H9 (cell line): ENCODE measurements at regions not wholly inside any gene's neighbourhood (a gene's known extent, or its start where the extent isn't known, plus 50 kb on each side); places are given as distances from the start of the nearest gene placed in this dataset.

Experiments
- DNase-seq: peaks from one replicate; pipeline ENCODE4 v3.0.0-alpha.2; 2017
- H2AFZ ChIP-seq: one replicate; pipeline ENCODE4 v1.6.1; 2013; ENCODE audit warnings: mild to moderate bottlenecking, low read length, control low read depth, moderate library complexity
- H2AK5ac ChIP-seq: 2 replicates; pipeline ENCODE4 v1.6.1; 2013; ENCODE audit warnings: low read length, control low read depth, mixed read lengths; ENCODE audit not compliant: insufficient read length
- H2BK120ac ChIP-seq: one replicate; pipeline ENCODE4 v1.6.1; 2013; ENCODE audit warnings: low read depth, mild to moderate bottlenecking, low read length, control low read depth, inconsistent platforms; ENCODE audit not compliant: poor library complexity, severe bottlenecking
- H2BK12ac ChIP-seq: 2 replicates; pipeline ENCODE4 v1.6.1; 2013; ENCODE audit warnings: low read length, control low read depth, mixed read lengths, low read depth; ENCODE audit not compliant: insufficient read length
- H2BK15ac ChIP-seq: 2 replicates; pipeline ENCODE4 v1.6.1; 2013; ENCODE audit warnings: low read depth, low read length, control low read depth
- H2BK20ac ChIP-seq: one replicate; pipeline ENCODE4 v1.6.1; 2013; ENCODE audit warnings: low read depth, mild to moderate bottlenecking, low read length, control low read depth, inconsistent platforms; ENCODE audit not compliant: poor library complexity, severe bottlenecking
- H2BK5ac ChIP-seq: 2 replicates; pipeline ENCODE4 v1.6.1; 2013; ENCODE audit warnings: low read length, control low read depth, mixed read lengths; ENCODE audit not compliant: insufficient read length
- H3K14ac ChIP-seq: 2 replicates; pipeline ENCODE4 v1.6.1; 2013; ENCODE audit warnings: low read length, control low read depth; ENCODE audit not compliant: insufficient read depth
- H3K18ac ChIP-seq: 2 replicates; pipeline ENCODE4 v1.6.1; 2013; ENCODE audit warnings: low read depth, mild to moderate bottlenecking, mixed read lengths, low read length, control low read depth; ENCODE audit not compliant: insufficient read length
- H3K23ac ChIP-seq: 2 replicates; pipeline ENCODE4 v1.6.1; 2013; ENCODE audit warnings: low read length, control low read depth, mixed read lengths, low read depth; ENCODE audit not compliant: insufficient read length
- H3K23me2 ChIP-seq: 2 replicates; pipeline ENCODE4 v1.6.1; 2013; ENCODE audit warnings: low read depth, mild to moderate bottlenecking, mixed read lengths, low read length, control low read depth; ENCODE audit not compliant: insufficient read length, poor library complexity, severe bottlenecking
- H3K27ac ChIP-seq: 2 replicates; pipeline ENCODE4 v1.5.1; 2013; ENCODE audit warnings: low read length, control low read depth, mixed read lengths, low read depth; ENCODE audit not compliant: insufficient read length
- H3K27me3 ChIP-seq: 2 replicates; pipeline ENCODE4 v1.6.1; 2013; ENCODE audit warnings: low read length, control low read depth, inconsistent platforms; ENCODE audit not compliant: insufficient read depth
- H3K4ac ChIP-seq: 2 replicates; pipeline ENCODE4 v1.6.1; 2013; ENCODE audit warnings: low read depth, mild to moderate bottlenecking, control low read depth, inconsistent platforms, low read length, moderate library complexity
- H3K4me1 ChIP-seq: 2 replicates; pipeline ENCODE4 v1.6.1; 2013; ENCODE audit warnings: low read length, control low read depth, inconsistent platforms; ENCODE audit not compliant: insufficient read depth
- H3K4me2 ChIP-seq: 2 replicates; pipeline ENCODE4 v1.6.1; 2013; ENCODE audit warnings: low read length, control low read depth, mixed read lengths; ENCODE audit not compliant: insufficient read length, insufficient read depth
- H3K56ac ChIP-seq: 2 replicates; pipeline ENCODE4 v1.6.1; 2013; ENCODE audit warnings: low read depth, mild to moderate bottlenecking, mixed read lengths, low read length, control low read depth; ENCODE audit not compliant: insufficient read length
- H3K79me1 ChIP-seq: 2 replicates; pipeline ENCODE4 v1.6.1; 2013; ENCODE audit warnings: low read depth, mild to moderate bottlenecking, moderate library complexity, low read length, control low read depth, inconsistent platforms; ENCODE audit not compliant: insufficient read depth, poor library complexity, severe bottlenecking
- H3K79me2 ChIP-seq: 2 replicates; pipeline ENCODE4 v1.6.1; 2013; ENCODE audit warnings: low read length, control low read depth, inconsistent platforms; ENCODE audit not compliant: insufficient read depth
- H3K9ac ChIP-seq: 2 replicates; pipeline ENCODE4 v1.6.1; 2013; ENCODE audit warnings: low read length, control low read depth, mixed read lengths; ENCODE audit not compliant: insufficient read length; ENCODE audit errors: extremely low read depth
- H3K9me3 ChIP-seq: one replicate; pipeline ENCODE4 v1.6.1; 2013; ENCODE audit warnings: low read depth, low read length, inconsistent platforms; ENCODE audit not compliant: control insufficient read depth
- H3T11ph ChIP-seq: one replicate; pipeline ENCODE4 v1.6.1; 2013; ENCODE audit warnings: mild to moderate bottlenecking, low read length, control low read depth, inconsistent platforms
- H4K20me1 ChIP-seq: one replicate; pipeline ENCODE4 v1.6.1; 2013; ENCODE audit not compliant: control insufficient read depth, insufficient read length, insufficient read depth
- H4K5ac ChIP-seq: 2 replicates; pipeline ENCODE4 v1.6.1; 2013; ENCODE audit warnings: low read depth, mild to moderate bottlenecking, mixed read lengths, low read length, control low read depth; ENCODE audit not compliant: insufficient read length
- H4K8ac ChIP-seq: replicated peaks from 2 replicates; pipeline ENCODE4 v1.6.1; 2013; ENCODE audit warnings: low read length, control low read depth, mixed read lengths, low read depth; ENCODE audit not compliant: insufficient read length
- H4K91ac ChIP-seq: 2 replicates; pipeline ENCODE4 v1.6.1; 2013; ENCODE audit warnings: low read depth, mild to moderate bottlenecking, moderate library complexity, mixed read lengths, low read length, control low read depth; ENCODE audit not compliant: insufficient read length
- H3K27ac Mint-ChIP-seq, 3 experiments: 2 replicates in 2 of 3; 3 replicates in 1 of 3; pipeline ENCODE4 v1.8.0; 2020 to 2021; ENCODE audit warnings: mixed read lengths in 3 of 3, mild to moderate bottlenecking in 1 of 3, moderate library complexity in 1 of 3
- H3K27me3 Mint-ChIP-seq: 2 replicates; pipeline ENCODE4 v1.8.0; 2021; ENCODE audit warnings: low read depth, mild to moderate bottlenecking, moderate library complexity, mixed read lengths
- H3K36me3 Mint-ChIP-seq, 3 experiments: 2 replicates in 2 of 3; 3 replicates in 1 of 3; pipeline ENCODE4 v1.8.0; 2020 to 2021; ENCODE audit warnings: low read depth in 3 of 3, mixed read lengths in 3 of 3; ENCODE audit not compliant: insufficient read depth in 1 of 3
- H3K4me1 Mint-ChIP-seq, 2 experiments: 2 replicates each; pipeline ENCODE4 v1.8.0; 2020; ENCODE audit warnings: mixed read lengths in 2 of 2
- H3K4me3 Mint-ChIP-seq, 2 experiments: 2 replicates in 1 of 2; 3 replicates in 1 of 2; pipeline ENCODE4 v1.8.0; 2020 to 2021; ENCODE audit warnings: mild to moderate bottlenecking in 2 of 2, mixed read lengths in 2 of 2, moderate library complexity in 1 of 2
- H3K9me3 Mint-ChIP-seq, 2 experiments: 2 replicates in 1 of 2; 3 replicates in 1 of 2; pipeline ENCODE4 v1.8.0; 2020; ENCODE audit warnings: mild to moderate bottlenecking in 2 of 2, mixed read lengths in 2 of 2, moderate library complexity in 1 of 2
- CTCF ChIP-seq: fragments of 200-600 bp; sonication (generic); conservative IDR thresholded peaks from 3 replicates; pipeline ENCODE4 v1.8.0; 2021; ENCODE audit warnings: antibody characterized with exemption, mild to moderate bottlenecking
- WGBS: extraction: QIAGEN DNeasy Blood & Tissue Kit; methylation state at CpG from one replicate; pipeline ENCODE4 v1.1.7; 2013; ENCODE audit warnings: missing lambda C conversion rate, low lambda C conversion rate, mixed read lengths; ENCODE audit not compliant: insufficient read length; ENCODE audit errors: extremely low coverage; 5-methylcytosine and 5-hydroxymethylcytosine counted together

- Histone ChIP-seq H3K9ac (no peak overlapping the region), H4K5ac (no peak overlapping the region), H2BK20ac (no peak overlapping the region), H3K4ac (no peak overlapping the region), H2BK120ac (no peak overlapping the region), H3K27ac (no peak overlapping the region), H3K79me1 (no peaks in the 10 kb centered on the region), H3K27me3 (no peaks in the 10 kb centered on the region; the same call in 1 of the 2 replicates), H2BK15ac (no peak overlapping the region), H3K18ac (no peak overlapping the region), H2AFZ (no peak overlapping the region), H3K4me1 (peaks cover 2% of the 10 kb centered on the region; the same call in 1 of the 2 replicates), H4K8ac (no peak overlapping the region), H3K14ac (no peak overlapping the region), H3K9me3 (no peaks in the 10 kb centered on the region), H3T11ph (no peak overlapping the region), H2BK5ac (no peak overlapping the region), H4K91ac (no peak overlapping the region), H2BK12ac (no peak overlapping the region), H2AK5ac (no peak overlapping the region), H3K79me2 (no peaks in the 10 kb centered on the region), H3K23me2 (no peaks in the 10 kb centered on the region), H3K56ac (no peak overlapping the region), H3K4me2 (no peak overlapping the region), H3K23ac (no peak overlapping the region), H4K20me1 (no peaks in the 10 kb centered on the region)
- H3K27me3 Mint-ChIP-seq, result 0 out of 2 replicates have a peak, but pooled peaks cover 1% of the 10 kb centered on the region
- no peak for TF ChIP-seq CTCF
- no peaks in the 10 kb centered on the region for H3K9me3 Mint-ChIP-seq
- peaks cover 1 to 13% of the 10 kb centered on the region in 2 experiments for H3K4me1 Mint-ChIP-seq
- no peak overlapping the region for H3K4me3 Mint-ChIP-seq
- WGBS, result no CpG with 5 or more reads among the region's 5 CpGs
- no peak overlapping the region for H3K27ac Mint-ChIP-seq
- H3K36me3 Mint-ChIP-seq, result no peaks in the 10 kb centered on the region
- DNase-seq, result no peak
Measured at GRCh38 chr5:15142458-15142857, 270.9 kb upstream of the ANKH start.
